ENCODE measurements at regions not wholly inside any gene's neighbourhood (a gene's known extent, or its start where the extent isn't known, plus 50 kb on each side); places are given as distances from the start of the nearest gene placed in this dataset.

DNA sequence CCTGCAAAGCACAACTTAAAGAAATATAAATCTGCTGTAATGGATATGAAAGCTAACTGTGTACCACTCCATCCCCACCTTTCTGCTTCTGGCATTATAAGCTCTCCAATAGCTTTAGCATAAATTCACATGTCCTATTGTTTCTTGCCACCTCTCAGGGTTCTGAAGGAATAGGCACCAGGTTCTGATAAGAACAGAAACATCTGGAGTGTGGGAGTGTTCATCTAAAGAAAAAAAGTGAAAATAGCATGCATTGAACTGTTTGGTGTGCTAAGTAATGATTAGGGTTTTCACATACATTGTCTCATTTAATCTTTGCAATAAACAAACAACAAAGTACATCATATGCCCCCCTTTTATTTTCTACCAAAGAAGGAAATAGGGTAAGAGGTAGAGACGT is 72.3 kb downstream of the FAM76B start:
- DNase-seq: no peak

- no peak for DNase-seq
These were observed 73.3 kb downstream of the FAM76B start for GRCh38 chr11:95716266-95716665.

- DNase-seq: no peak
These were observed 73.8 kb downstream of the FAM76B start for GRCh38 chr11:95715777-95716241.

DNA sequence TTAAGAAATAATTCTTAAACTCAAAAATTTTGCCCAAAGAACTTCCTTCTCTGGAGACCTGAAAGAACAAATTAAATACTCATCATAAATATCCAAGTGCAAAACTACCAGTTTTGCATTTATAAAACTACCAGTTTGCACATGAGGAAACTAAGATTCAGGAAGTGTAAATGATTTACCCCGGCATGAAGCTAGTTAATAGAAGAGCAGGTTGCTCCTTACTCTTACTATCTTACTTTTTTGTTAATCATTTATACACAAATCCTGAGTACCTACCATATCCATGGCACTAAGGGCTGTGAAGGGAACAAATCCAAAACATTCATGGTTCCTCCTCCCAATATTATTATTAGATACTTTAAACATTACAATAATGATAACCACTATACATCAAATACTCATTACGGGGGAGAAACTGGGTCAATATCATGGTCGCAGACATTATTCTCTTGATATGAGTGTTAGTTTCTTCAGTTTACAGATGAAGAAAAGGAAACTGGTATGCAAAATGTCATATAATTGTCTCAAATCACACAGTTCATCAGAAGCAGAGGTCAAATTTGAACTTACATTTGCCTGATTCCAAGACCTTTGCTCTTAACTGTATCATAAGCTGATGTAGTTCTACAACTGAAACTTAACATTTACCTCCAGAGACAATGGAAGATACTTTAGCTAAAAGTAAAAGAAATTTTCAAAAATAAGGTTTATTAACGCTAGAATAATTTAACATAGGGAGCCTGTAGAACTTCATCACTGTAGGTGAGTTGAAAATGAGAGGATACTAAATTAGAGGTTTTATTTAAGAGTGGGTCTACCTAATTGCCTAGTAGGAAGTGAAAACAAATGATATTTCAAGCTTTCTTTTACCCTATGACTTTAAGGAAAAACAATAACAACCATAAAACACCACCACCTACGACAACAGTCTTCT is 74.5 kb downstream of the FAM76B start:
- no peak for DNase-seq

DNA sequence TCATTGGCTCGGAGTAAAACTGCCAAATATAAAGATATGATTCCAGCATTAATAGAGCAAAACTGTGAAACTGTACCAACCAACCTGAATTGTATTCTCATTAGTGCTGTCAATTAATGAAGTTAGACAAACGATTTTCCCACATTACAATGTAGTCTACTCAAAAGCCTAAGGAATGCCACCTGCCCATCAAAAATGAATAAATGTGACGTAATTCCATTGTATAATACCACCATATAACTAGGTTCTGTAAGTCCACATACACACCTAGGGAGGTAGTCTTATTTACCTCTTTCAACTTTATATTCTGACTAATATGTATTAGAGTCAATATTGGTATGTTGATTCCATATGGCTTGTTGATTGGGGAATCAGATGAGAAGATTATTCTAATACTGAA is 76.2 kb downstream of the FAM76B start:
- DNase-seq: no peak

GRCh38 chr11:95711945-95712221 is 77.7 kb downstream of the FAM76B start:
- DNase-seq: no peak

- DNase-seq: no peak
These were observed 78.2 kb downstream of the FAM76B start for GRCh38 chr11:95711162-95711944.

DNA sequence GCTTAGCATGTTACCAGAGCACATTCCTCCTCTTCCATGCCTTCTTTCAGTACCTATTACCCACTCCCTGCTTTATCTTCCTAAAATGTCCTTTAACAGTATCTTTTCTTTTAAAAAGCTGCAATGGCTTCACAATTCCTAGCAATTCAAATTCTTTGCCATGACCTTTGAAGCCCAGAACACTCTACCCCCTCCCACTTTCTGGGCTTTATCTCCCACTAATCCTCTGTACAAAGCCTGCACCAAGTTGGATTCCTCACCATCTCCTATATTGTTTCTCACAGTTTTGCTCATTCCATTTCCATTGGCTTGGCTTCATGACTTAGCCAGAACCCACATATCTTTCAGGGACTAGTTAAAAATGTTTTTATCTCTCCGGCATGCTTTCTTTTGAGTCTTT is 80.9 kb downstream of the FAM76B start:
- no peak for DNase-seq

- DNase-seq: no peak
These were observed 82.6 kb downstream of the FAM76B start for GRCh38 chr11:95706974-95707387.

DNA sequence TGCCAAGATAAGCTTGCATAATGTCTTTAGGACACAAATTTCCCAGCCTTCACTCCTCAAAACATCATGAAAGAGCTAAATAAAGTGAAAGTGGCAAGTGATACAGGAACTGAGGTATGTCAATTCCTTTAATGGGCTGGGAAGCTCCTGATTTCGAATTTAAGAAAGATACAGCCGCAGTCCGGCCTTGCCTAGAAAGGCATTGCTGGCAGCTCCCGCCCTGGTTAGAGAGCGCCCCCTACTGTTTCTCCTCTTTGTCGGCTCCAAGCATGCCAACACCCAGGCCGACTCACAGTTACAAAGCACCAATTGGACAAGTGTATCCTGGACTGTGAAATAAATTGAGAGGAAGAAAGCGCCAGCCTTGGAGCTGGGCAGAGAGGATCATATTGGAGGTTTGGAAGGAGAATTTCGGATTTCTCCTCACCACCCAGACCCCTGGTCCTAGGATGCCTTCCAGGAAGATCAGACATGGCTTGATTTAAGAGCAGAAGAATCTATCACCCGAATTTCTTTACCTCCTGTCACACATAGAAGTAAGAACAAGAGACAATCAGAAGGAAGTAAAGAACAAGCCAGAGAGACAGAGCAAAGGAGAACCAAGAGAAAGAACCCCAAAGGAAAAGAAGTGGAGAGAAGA is 84.0 kb downstream of the FAM76B start:
- DNase-seq: peak; percentile 60

DNA sequence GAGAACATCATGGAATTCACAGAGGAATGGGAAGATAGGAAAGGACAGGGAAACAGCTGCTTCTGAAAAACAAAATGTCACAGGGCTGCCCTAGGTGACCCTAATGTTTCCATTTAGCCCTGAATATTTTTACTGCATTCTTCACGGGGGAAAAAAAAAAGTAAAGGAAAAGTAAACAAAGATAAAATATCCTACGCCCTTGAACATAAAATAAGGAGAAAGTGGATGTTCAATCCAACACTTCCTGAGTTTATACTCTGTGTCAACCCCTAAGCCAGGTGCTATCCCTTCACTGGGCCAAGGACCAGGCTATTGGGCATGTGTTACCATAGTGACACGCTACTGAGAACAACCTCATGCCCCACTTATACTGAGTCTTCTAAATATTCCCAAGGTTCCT is 84.7 kb downstream of the FAM76B start:
- DNase-seq: peak; percentile 18

- DNase-seq: no peak
These were observed 86.5 kb downstream of the FAM76B start for GRCh38 chr11:95703049-95703448.

DNA sequence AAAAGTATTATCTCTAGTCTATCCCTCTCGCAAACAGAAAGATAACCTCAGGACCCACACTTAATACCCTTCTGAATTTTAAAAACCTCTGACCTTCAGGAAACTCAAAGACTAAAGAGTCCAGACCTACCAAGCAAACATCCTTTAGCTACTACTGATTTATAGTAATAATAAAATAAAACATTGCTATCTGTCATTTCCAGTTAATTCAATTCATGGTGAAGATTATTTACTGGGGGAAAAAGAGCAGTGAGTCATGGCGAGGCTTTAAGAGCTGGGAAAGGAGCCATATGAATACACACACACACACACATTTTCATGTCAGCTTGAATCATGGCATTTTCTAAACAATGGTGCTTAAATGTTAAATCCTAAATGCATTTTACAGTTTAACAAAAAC is 87.1 kb downstream of the FAM76B start:
- no peak for DNase-seq

GRCh38 chr11:95700471-95700817 is 89.1 kb downstream of the FAM76B start:
- DNase-seq: no peak

DNA sequence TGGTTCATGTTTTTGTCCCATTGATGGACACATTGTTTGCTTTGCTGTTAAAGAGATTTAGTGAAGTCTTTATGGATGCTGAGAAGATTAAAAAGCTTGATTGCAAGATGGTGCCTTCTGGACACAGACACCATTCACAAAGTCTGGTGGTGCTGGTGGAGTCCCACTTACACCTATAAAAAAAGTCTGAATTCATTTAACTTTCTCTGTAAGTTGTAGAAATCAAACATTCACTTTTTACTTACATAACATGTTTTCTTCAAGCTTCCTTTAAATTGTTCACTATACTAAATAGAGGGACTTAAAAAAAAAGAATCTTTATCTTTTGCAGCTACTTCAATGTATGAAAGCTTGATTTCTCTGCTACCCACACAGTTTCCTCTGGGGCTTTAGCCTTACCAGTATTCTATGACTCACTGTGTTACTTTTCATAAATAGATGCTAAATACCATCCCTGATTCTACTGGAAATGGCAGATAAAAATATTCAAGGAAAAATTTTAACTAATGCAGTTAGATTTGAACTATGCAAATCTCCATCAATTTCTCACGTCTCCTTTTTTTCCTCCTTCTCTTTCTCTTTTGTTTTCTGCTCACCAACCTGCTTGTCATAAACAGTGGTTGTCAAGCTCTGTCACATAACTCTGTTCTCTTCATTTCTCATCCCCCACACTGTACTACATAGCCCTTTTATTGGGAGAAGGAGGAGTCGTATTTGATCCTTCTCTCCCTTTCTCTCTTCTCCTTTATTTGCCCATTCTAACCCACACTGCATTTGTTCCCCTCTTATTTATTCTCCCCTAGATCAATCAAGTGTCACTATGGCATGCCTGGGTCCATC is 89.7 kb downstream of the FAM76B start:
- DNase-seq: peak; percentile 22

DNA sequence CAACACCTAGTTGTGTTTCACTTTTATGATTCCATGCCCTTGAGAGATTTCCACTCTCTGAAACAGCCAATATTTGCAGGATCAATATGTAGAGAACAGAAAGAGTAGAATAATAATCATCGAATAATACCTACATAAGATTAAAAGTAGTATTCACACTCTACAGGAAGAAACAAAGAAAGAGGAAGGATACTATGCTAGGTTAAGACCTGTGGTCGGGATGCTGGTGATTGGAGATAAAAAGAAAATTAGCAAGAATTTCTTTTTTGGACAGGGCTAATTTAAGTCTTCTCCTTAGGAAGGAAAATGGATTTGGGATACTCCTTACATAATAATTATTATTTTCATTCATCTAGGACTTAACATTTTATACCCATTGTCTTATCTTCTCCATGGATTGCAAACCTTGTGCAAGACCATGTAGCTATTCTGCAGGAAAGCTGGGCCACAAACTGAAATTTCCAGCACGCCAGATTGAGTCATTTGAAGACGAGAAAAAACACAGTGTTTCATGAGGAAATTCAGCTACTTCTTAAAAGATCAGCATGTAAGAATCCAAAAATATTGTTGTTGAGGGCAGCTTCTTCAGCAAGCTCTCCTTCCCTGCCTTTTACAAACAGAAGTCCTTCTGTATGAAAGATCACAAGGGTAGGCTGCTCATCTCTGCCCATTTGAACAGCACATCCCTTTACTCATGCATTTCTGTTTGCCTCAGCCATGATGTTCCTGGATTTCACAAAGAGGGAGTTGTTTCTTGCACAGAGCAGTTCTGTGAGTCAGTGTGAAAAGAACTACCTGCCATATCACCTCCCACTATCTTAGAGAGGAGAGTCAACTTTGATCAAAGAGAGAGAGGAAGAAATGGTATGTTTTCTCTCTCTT is 90.7 kb downstream of the FAM76B start:
- DNase-seq: no peak

GRCh38 chr11:95697614-95698408 is 91.8 kb downstream of the FAM76B start:
- DNase-seq: no peak

- no peak for DNase-seq
These were observed 94.4 kb downstream of the FAM76B start for GRCh38 chr11:95695181-95695580.

- DNase-seq: no peak
These were observed 96.3 kb downstream of the FAM76B start for GRCh38 chr11:95693298-95693697.

GRCh38 chr11:95692526-95693260 is 96.9 kb downstream of the FAM76B start:
- no peak for DNase-seq
